ENCODE measurements at regions not wholly inside any gene's neighbourhood (a gene's known extent, or its start where the extent isn't known, plus 50 kb on each side); places are given as distances from the start of the nearest gene placed in this dataset.

GRCh38 chr14:71397371-71397770, 490.1 kb downstream of the PCNX1 start:
- Histone ChIP-seq H3K4me2 (no peak overlapping the region), H3F3A (ENCODE audit: insufficient read depth, low read depth) (peaks cover 47% of the 10 kb centered on the region), H3K4me1 (replicated peaks; ENCODE audit: insufficient read depth) (peaks cover 20% of the 10 kb centered on the region; the same call in 1 of the 2 replicates), H3K27ac (no peak overlapping the region), H2AFZ (no peak overlapping the region), H3K9me3 (ENCODE audit: insufficient read depth, low read depth) (no peaks in the 10 kb centered on the region), H3K79me2 (ENCODE audit: low read depth) (peaks cover 88% of the 10 kb centered on the region), H3K4me3 (no peak overlapping the region), H3K9me2 (ENCODE audit: insufficient read depth) (no peaks in the 10 kb centered on the region), H3K27me3 (ENCODE audit: insufficient read depth, low read depth) (no peaks in the 10 kb centered on the region), H3K36me3 (ENCODE audit: low read depth) (no peaks in the 10 kb centered on the region), H4K20me1 (ENCODE audit: insufficient read depth) (peaks cover 44% of the 10 kb centered on the region)
- CTCF ChIA-PET: no interaction called here
- DNase-seq: no peak
- no TSS peak for BruUV-seq (replicated peaks)
- no peak for TF ChIP-seq EZH2 (IDR thresholded peaks at IDR 0.05; ENCODE audit: low read depth)
- no peak for TF ChIP-seq CTCF (conservative IDR thresholded peaks at IDR 0.05)
- intact Hi-C loops (cut with micrococcal nuclease; ENCODE audit: unreplicated experiment): no loop called here
- POLR2A ChIA-PET (ENCODE audit: unreplicated experiment): no interaction called here

- H3K27ac ChIP-seq: no peak overlapping the region
- H3K4me2 ChIP-seq: no peak overlapping the region
- TF ChIP-seq EZH2 (IDR thresholded peaks at IDR 0.05; ENCODE audit: low read depth): no peak
- no peak for TF ChIP-seq CTCF (conservative IDR thresholded peaks at IDR 0.05)
- POLR2A ChIA-PET (ENCODE audit: unreplicated experiment): interaction anchor here (0.6 kb wide), 1 partner anchor 14 kb away, joined by 4 read pairs; no protein-coding TSS in a partner anchor
- peaks cover 88% of the 10 kb centered on the region for H3K79me2 ChIP-seq (ENCODE audit: low read depth)
- BruUV-seq (replicated peaks): no TSS peak
- H3K4me1 ChIP-seq (replicated peaks; ENCODE audit: insufficient read depth): peaks cover 21% of the 10 kb centered on the region; the same call in 1 of the 2 replicates
- no peaks in the 10 kb centered on the region for H3K27me3 ChIP-seq (ENCODE audit: insufficient read depth, low read depth)
- H3K9me3 ChIP-seq (ENCODE audit: insufficient read depth, low read depth): no peaks in the 10 kb centered on the region
- CTCF ChIA-PET: no interaction called here
- DNase-seq: no peak
- peaks cover 47% of the 10 kb centered on the region for H3F3A ChIP-seq (ENCODE audit: insufficient read depth, low read depth)
- H3K9me2 ChIP-seq (ENCODE audit: insufficient read depth): no peaks in the 10 kb centered on the region
- H3K4me3 ChIP-seq: no peak overlapping the region
- intact Hi-C loops (cut with micrococcal nuclease; ENCODE audit: unreplicated experiment): no loop called here
- H2AFZ ChIP-seq: no peak overlapping the region
- no peaks in the 10 kb centered on the region for H3K36me3 ChIP-seq (ENCODE audit: low read depth)
- peaks cover 49% of the 10 kb centered on the region for H4K20me1 ChIP-seq (ENCODE audit: insufficient read depth)
Observed at GRCh38 chr14:71398450-71398849, 491.2 kb downstream of the PCNX1 start.

GRCh38 chr14:71399057-71399487, 491.8 kb downstream of the PCNX1 start:
- H2AFZ ChIP-seq: no peak overlapping the region
- ChIA-PET CTCF (no interaction called here), POLR2A (ENCODE audit: unreplicated experiment) (no interaction called here)
- DNase-seq: no peak
- H3K79me2 ChIP-seq (ENCODE audit: low read depth): peaks cover 85% of the 10 kb centered on the region
- TF ChIP-seq CTCF (conservative IDR thresholded peaks at IDR 0.05) (no peak), EZH2 (IDR thresholded peaks at IDR 0.05; ENCODE audit: low read depth) (no peak)
- H3K4me2 ChIP-seq: no peak overlapping the region
- no peaks in the 10 kb centered on the region for H3K9me3 ChIP-seq (ENCODE audit: insufficient read depth, low read depth)
- H3K27ac ChIP-seq: no peak overlapping the region
- BruUV-seq (replicated peaks): no TSS peak
- intact Hi-C loops (cut with micrococcal nuclease; ENCODE audit: unreplicated experiment): no loop called here
- peaks cover 21% of the 10 kb centered on the region; the same call in 1 of the 2 replicates for H3K4me1 ChIP-seq (replicated peaks; ENCODE audit: insufficient read depth)
- H3K36me3 ChIP-seq (ENCODE audit: low read depth): peaks cover 1% of the 10 kb centered on the region; the same call in 1 of the 2 replicates
- no peak overlapping the region for H3K4me3 ChIP-seq
- no peaks in the 10 kb centered on the region for H3K9me2 ChIP-seq (ENCODE audit: insufficient read depth)
- peaks cover 41% of the 10 kb centered on the region for H3F3A ChIP-seq (ENCODE audit: insufficient read depth, low read depth)
- peaks cover 49% of the 10 kb centered on the region for H4K20me1 ChIP-seq (ENCODE audit: insufficient read depth)
- no peaks in the 10 kb centered on the region for H3K27me3 ChIP-seq (ENCODE audit: insufficient read depth, low read depth)

All from PC-9 (cell line).